ENCODE measurements at regions not wholly inside any gene's neighbourhood (a gene's known extent, or its start where the extent isn't known, plus 50 kb on each side); places are given as distances from the start of the nearest gene placed in this dataset.

- TF ChIP-seq CTCF (IDR thresholded peaks at IDR 0.05) (no peak), POLR2A (IDR thresholded peaks at IDR 0.05) (no peak)
These were observed 445.5 kb upstream of the FBXO33 start for GRCh38 chr14:39877577-39878190.
